Activated CD8-positive, alpha-beta memory T cell treated with anti-CD3 and anti-CD28 coated beads for 1 hour (primary cell): ENCODE measurements at regions not wholly inside any gene's neighbourhood (a gene's known extent, or its start where the extent isn't known, plus 50 kb on each side); places are given as distances from the start of the nearest gene placed in this dataset.

ENCODE experiments used
- DNase-seq, 2 donors: peaks; one replicate each; pipeline ENCODE4 v3.0.0-alpha.2; 2020; ENCODE audit warnings: low read depth in 1 of 2; ENCODE audit errors: extremely low read depth in 1 of 2

DNA sequence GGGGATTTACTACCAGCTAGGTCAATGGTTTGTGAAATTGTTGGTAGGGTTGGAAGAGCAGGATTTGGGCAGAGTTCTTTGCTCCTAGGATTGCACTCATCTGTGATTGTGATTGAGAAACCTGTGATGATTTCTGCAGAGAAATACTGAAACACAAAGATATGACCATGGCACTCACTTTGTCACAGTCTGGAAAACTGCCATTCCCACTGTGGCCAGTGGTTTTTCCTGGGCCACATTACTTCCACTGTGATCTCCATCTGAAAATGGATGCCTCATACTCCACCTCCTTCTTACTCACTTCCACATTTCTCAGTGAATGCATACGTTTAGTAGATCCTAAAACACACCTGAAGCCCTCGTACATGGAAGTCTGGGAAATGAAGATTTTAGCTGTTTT lies 593.2 kb downstream of the LMO7 start:
- no peak for DNase-seq

GRCh38 chr13:76226941-76227340 lies 590.8 kb downstream of the LMO7 start:
- no peak for DNase-seq

DNA sequence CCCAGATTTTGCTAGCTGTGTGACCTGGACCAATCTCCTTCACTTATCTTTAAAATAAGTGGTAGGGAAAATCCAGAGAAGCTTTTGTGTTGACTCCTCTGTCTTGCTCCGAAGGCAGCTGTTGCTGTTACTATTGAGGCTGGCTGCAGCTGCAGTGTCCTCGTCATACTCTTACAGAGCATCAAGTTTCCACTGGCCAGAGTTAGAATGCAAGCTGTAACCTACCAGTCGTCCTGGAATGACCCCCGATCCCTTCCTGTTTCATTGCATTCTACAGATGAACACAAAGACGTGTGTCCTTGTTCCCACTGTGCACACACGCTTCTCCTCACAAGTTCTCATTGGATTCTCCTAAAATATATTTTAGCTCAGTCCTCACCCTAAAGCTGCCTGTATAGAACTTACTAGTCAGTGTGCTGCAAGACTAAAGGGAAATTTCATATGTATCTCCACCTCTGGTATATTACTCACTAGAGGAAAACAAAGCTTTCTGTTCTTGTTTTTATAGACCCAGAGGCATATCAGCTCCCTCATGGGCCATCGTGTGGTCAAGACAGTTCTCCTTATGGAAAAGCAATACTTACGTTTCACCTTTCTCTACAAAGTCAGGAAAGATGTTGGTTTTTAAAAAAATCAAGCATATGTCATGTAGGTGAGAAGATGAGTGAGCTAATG lies 589.8 kb downstream of the LMO7 start:
- no peak for DNase-seq

DNA sequence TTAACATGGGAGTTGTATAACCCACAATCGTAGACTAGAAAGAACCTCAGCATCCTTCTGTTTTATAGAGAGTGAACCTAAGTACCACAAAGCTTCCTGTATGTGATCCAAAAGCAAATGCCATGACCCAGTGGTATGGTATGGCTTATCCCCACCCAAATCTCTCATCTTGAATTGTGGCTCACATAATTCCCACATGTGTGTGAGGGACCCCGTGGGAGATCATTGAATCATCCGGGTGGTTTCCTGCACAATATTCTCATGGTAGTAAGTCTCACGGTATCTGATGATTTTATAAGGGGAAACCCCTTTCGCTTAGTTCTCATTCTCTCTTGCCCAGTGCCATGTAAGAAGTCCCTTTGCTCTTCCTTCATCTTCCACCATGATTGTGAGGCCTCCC lies 587.9 kb downstream of the LMO7 start:
- no peak for DNase-seq

- DNase-seq = no peak
Measured at GRCh38 chr13:76223565-76223964, 587.4 kb downstream of the LMO7 start.

DNA sequence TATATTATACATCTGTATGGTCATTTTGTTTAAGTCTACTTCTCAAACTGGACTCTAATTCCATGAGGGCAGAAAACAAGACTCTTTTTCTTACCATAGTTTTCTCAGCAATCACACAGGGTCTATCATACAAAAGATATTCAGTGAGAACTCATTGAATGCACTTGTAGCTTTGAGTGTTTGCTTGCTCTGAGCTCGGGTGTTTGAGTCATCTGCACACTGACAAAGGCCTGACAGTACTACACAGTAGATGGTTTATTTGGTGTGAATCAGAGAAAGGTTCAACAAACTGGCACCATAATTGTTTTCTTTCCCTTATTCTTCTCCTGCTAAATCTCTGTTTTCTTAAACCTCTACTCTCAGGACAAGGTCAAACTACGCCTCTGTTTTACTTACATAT lies 586.4 kb downstream of the LMO7 start:
- DNase-seq = no peak

GRCh38 chr13:76216729-76217128 lies 580.6 kb downstream of the LMO7 start:
- DNase-seq = no peak

DNA sequence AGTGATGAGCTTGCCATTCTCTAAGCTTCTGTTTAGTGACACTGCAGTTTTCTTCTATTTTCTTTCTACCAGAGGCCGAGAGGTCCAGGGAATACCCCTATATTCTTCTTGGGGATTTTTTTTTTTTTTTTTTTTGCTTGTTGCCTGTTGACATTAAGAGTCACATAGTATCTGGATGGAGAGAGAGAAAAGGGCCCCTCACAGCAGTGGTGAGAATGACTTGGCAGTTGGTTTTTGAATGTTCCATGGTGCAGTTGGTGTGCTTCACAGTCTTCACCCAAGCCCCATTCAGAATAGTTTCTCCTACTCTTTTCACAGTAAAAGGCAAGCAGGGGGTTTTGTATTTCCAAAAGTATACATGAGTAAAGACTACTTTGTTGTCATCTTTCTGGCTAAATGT lies 577.9 kb downstream of the LMO7 start:
- DNase-seq = no peak

- DNase-seq = no peak
Measured at GRCh38 chr13:76213423-76213904, 577.3 kb downstream of the LMO7 start.

GRCh38 chr13:76210262-76210661 lies 574.1 kb downstream of the LMO7 start:
- no peak for DNase-seq

- DNase-seq = no peak
Measured at GRCh38 chr13:76198568-76199163, 562.5 kb downstream of the LMO7 start.

DNA sequence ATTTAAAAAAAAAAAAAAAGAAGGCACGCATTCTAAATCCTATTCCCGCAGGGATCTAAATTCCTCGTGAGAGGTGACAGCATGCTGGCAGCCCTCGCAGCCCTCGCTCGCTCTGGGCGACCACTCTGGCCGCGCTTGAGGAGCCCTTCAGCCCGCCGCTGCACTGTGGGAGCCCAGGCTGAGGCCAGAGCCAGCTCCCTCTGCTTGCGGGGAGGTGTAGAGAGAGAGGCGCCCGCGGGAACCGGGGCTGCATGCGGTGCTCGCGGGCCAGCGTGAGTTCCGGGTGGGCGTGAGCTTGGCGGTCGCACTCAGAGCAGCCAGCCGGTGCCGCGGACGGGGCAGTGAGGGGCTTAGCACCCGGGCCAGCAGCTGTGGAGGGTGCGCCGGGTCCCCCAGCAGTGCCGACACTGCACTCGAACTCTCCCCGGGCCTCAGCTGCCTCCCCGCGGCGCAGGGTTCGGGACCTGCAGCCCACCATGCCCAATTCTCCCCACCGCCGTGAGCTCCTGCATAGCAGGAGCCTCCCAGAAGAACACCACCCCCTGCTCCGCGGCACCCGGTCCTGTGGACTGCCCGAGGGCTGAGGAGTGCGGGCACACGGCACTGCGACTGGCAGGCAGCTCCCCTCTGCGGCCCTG lies 553.9 kb downstream of the LMO7 start:
- DNase-seq = no peak

- no peak for DNase-seq
Measured at GRCh38 chr13:76175961-76176725, 540.0 kb downstream of the LMO7 start.

GRCh38 chr13:76168661-76169060 lies 532.5 kb downstream of the LMO7 start:
- DNase-seq = no peak

GRCh38 chr13:76164290-76164689 lies 528.2 kb downstream of the LMO7 start:
- DNase-seq = no peak

DNA sequence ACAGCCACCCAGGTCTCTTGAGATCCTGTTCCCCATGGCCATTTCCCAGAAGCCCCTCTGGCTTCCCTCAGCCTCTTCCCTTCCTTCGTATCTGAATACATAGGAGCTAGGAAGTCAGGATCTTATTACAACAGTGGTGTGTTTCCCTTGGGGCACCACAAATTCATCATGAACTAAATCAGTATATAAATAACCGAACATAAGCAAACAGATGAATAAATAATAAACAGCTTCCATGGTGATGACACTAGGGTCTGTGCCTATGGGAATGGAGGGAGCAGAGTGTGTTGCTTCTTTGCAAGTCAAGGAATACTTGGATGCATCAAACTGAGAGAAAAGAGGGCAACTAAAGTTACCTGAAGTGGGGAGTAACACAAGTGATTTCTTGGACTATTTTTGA lies 527.6 kb downstream of the LMO7 start:
- DNase-seq = no peak

GRCh38 chr13:76160961-76161925 lies 525.1 kb downstream of the LMO7 start:
- DNase-seq = no peak

GRCh38 chr13:76160506-76160905 lies 524.4 kb downstream of the LMO7 start:
- no peak for DNase-seq

DNA sequence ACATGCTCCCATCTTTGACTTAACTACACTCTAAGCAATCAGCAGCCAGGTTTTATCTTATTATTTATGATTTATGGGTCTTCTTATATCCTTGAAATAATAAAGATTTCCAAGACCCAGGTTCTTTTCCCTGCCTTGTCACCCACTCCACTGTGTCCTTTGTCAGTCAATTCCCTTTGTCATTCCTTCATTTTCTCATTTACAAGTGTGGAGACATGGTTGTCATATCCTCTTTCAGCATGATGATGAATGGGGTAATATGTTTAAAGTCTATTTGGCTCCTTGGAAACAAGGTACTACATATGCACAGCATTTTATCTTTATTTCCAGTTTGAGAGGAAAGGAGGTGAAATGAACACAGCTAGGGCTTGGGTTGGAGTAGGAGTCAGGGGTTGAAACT lies 521.8 kb downstream of the LMO7 start:
- no peak for DNase-seq

- DNase-seq = no peak
Measured at GRCh38 chr13:76153239-76153638, 517.1 kb downstream of the LMO7 start.
